Breast epithelium (tissue), 3 donors: ENCODE measurements at regions not wholly inside any gene's neighbourhood (a gene's known extent, or its start where the extent isn't known, plus 50 kb on each side); places are given as distances from the start of the nearest gene placed in this dataset.

Experiments
- POLR2A ChIP-seq: fragments of 450-650 bp; IDR thresholded peaks from one replicate; pipeline ENCODE4 v1.6.1; 2016; ENCODE audit warnings: antibody characterized with exemption, mild to moderate bottlenecking, moderate library complexity
- POLR2AphosphoS5 ChIP-seq, 3 donors: sonication (generic); formaldehyde crosslinking; IDR thresholded peaks; one replicate each; pipeline ENCODE4 v1.6.1; 2017; ENCODE audit warnings: antibody characterized with exemption in 3 of 3
- TF ChIP-seq, protein P1 (sequence below), 3 donors: fragments of 450-650 bp; IDR thresholded peaks; one replicate each; pipeline ENCODE4 v1.5.1; 2016 to 2017; ENCODE audit warnings: antibody characterized with exemption in 3 of 3, mild to moderate bottlenecking in 3 of 3, moderate library complexity in 3 of 3

DNA sequence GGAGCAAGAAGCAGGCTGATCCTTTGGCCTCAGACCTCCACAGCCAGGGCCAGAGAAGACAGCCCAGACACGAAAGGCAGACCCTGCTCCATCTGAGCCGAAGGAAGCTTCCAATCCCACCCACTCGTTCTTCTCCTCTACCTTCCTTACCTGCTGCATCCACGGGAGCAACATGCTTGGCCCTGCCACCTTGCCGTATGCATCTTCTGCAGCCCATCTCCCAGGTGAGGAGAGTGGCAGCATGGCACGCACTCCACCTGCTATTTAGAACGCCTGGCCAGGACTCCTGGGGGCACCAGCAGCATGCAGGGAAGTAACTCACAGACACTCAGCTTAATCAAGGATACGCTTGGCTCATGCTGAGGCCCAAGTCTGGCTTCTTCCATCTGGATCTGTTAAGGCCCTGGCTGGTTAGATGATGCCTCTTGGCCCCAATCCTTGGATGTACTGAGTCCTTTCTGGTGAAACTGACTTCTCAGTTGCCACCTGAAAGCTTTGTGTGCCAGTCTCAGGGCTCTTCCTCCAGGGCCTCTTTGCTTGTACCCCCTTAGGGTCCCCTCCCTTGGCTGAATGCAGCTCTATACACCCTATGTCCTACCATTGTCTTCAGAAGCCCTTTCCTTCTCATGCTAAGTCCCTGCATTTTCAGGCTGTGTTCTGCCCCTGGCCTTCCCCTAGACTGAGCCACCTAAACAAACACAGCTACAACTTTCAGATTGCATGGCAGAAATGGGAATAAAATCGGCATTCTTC lies 604.9 kb downstream of the BUD13 start:
- TF ChIP-seq POLR2A (no peak), POLR2AphosphoS5 (IDR thresholded peaks at IDR 0.05) (no peak)
- TF ChIP-seq, protein P1, sequence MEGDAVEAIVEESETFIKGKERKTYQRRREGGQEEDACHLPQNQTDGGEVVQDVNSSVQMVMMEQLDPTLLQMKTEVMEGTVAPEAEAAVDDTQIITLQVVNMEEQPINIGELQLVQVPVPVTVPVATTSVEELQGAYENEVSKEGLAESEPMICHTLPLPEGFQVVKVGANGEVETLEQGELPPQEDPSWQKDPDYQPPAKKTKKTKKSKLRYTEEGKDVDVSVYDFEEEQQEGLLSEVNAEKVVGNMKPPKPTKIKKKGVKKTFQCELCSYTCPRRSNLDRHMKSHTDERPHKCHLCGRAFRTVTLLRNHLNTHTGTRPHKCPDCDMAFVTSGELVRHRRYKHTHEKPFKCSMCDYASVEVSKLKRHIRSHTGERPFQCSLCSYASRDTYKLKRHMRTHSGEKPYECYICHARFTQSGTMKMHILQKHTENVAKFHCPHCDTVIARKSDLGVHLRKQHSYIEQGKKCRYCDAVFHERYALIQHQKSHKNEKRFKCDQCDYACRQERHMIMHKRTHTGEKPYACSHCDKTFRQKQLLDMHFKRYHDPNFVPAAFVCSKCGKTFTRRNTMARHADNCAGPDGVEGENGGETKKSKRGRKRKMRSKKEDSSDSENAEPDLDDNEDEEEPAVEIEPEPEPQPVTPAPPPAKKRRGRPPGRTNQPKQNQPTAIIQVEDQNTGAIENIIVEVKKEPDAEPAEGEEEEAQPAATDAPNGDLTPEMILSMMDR (IDR thresholded peaks at IDR 0.05): no peak
